HS-5 (cell line): ENCODE measurements at regions not wholly inside any gene's neighbourhood (a gene's known extent, or its start where the extent isn't known, plus 50 kb on each side); places are given as distances from the start of the nearest gene placed in this dataset.
"Not testable (repeated sequence)": the region's sequence is repeated elsewhere in the genome, so short reads cannot be mapped to it uniquely, and the experiment has no call there.

Experiments used
- DNase-seq: peaks from one replicate; pipeline ENCODE4 v3.0.0-alpha.2; 2012; ENCODE audit warnings: low read depth

- no peak for DNase-seq
Measured at GRCh38 chr2:192585418-192585817, 390.7 kb upstream of the TMEFF2 start.

- no peak for DNase-seq
Measured at GRCh38 chr2:192584976-192585375, 390.2 kb upstream of the TMEFF2 start.

GRCh38 chr2:192579965-192580700 lies 385.4 kb upstream of the TMEFF2 start:
- DNase-seq, result no peak

GRCh38 chr2:192578780-192579179 lies 384.0 kb upstream of the TMEFF2 start:
- no peak for DNase-seq

DNA sequence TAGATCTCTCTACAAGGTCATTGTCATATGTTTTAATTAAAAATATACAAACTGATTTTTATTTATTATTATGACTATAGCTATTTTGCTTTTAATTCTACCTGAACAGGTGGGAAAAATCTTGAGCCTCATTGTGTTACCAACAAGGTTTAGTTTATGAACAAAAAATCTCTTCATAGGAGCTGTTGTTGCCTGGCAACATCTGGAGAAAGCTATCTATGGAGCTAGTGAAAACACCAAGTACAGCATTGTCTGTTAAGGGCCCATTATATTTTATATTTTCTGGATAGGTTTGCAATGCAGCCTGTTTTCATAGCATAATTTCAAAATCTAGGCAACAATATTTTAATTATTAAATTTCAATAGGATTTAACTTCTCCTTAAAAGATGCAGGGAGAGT lies 383.0 kb upstream of the TMEFF2 start:
- DNase-seq, result no peak

DNA sequence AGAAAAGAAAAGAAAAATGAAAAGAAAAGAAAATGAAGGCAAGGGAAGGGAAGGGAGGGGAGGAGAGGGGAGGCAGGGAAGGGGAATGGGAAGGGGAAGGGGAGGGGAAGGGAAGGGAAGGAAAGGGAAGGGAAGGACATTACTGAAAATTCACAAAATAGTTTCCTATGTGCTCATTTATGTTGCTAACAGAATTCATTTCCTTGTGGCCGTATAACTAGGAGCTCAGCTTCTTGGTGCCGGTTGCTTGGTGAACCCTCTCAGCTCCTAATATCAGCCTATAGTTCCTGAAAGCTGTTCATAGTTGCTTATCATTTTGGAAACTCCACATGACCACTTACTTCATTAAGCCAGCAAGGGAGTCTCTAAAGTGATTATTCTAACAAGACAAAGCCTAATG lies 379.8 kb upstream of the TMEFF2 start:
- no peak for DNase-seq

- no peak for DNase-seq
Measured at GRCh38 chr2:192571636-192572035, 376.9 kb upstream of the TMEFF2 start.

DNA sequence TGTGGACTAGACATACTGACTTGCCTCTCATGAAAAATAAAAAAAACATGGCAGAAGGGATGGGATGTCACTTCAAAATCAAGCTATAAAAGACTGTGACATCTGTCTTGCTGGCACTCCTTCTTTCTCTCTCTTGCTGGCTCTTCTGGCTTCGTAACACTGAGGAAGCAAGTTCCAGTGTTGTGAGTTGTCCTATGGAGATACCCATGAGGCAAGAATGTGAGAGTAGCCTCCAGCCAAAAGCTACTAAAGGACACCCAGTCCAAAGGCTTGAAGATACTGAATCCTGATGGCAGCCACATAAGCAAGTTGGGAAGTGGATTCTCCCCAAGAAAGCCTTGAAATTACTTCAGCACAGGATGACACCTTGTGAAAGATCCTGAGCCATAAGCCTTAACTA lies 376.1 kb upstream of the TMEFF2 start:
- DNase-seq, result no peak

DNA sequence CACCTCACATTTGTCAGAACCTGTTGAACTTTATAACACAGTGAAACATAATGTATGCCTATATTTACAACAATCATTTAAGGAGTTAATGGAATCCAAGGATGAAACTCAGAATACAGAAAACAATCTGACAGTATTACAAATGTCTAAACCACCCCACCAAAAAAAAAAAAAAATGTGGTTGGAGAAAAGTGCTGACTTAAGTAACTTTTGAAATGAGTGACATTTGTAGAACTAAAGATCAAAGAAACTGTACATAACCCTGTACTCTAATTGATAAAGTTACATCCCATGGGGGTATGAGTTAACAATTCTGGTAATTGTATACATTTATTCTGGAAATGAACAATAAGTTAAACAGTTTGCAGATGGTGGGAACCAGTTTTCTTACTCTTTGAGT lies 372.1 kb upstream of the TMEFF2 start:
- no peak for DNase-seq

DNA sequence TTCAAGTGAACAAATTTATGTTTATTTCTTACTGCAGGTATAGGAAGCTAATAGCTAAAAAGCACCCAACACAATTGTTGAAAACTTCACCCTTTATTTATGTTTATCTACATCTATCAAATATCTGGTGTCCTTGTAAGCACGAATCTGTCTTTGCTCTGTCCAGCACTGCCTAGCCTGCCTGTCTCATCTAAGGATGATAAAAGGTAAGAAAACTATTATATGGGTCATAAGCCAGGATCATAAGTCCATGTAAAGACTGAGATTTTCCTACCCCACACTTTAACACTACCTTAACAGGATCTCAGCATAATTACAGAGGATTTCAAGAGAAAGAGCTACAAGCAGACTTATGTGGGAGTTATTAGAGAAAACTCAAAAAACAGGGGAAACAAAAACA lies 365.6 kb upstream of the TMEFF2 start:
- DNase-seq, result no peak

- no peak for DNase-seq
Measured at GRCh38 chr2:192559587-192559986, 364.9 kb upstream of the TMEFF2 start.

DNA sequence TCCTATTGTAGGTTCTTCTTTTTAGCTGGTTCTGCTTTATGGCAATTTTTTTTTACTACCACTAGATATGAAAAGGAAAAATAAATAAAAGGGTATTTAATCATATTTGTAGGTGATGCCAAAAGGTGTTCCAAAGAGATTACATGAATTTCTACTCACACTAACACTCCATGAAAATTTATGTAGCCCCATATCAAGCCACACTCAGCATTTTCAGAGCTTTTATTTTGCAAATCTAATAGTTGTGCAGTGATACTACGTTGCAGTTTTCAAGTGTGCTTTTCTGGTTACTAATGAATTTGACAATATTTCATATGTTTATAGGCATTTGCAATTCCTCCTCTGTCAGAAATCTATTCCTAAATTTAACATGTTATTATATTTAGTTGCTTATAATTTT lies 363.9 kb upstream of the TMEFF2 start:
- DNase-seq, result no peak

DNA sequence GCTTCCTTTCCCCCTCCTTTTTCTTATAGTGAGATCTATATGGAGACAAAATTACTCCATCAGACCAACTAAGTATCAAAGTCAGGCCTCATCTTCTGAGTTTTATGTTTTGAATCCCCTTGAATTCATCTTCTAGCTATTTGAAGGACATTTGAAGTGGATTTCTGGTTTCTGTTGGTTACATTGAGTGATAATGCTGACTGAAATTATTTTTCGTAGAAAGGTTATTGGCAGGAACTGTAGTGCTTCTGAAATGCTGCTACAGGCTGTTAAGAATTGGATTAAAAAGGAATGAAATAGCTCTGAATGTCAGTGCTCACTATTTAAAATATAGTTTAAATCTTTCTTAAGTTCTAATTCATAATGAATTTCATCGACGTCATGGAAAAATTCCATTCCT lies 361.0 kb upstream of the TMEFF2 start:
- no peak for DNase-seq

- no peak for DNase-seq
Measured at GRCh38 chr2:192551760-192552159, 357.0 kb upstream of the TMEFF2 start.

- peak; percentile 39 for DNase-seq
Measured at GRCh38 chr2:192546565-192546964, 351.8 kb upstream of the TMEFF2 start.

DNA sequence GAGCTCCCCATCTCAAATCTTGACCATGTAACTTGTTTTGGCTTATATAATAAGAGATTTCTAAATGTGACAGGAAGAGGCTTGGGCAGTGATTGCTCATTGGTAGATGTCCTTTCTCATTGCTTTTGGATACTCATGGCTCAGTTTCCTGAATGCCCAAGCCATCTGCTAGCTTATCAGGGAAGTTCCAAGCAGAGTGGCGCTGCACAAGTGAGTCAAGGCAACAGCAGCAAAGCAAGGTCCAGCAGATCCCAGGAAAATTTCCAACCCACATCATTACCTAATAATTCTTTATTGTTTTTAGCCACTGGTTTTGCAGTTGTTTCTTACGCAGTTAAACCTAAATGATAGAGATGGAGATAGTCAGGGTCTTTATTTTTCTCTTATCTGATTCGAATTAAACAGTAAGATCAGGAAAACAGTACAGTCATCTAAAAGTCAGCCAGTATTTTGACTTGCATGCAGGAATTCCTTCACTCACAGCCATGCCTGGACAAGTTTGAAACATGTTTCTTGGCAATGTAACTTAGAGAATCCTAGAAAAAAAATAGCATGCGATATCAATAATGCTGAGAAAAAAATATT lies 349.7 kb upstream of the TMEFF2 start:
- no peak for DNase-seq

- DNase-seq, result not testable (repeated sequence)
Measured at GRCh38 chr2:192542148-192543066, 347.7 kb upstream of the TMEFF2 start.

- no peak for DNase-seq
Measured at GRCh38 chr2:192539306-192539705, 344.6 kb upstream of the TMEFF2 start.

- no peak for DNase-seq
Measured at GRCh38 chr2:192536922-192537624, 342.3 kb upstream of the TMEFF2 start.

DNA sequence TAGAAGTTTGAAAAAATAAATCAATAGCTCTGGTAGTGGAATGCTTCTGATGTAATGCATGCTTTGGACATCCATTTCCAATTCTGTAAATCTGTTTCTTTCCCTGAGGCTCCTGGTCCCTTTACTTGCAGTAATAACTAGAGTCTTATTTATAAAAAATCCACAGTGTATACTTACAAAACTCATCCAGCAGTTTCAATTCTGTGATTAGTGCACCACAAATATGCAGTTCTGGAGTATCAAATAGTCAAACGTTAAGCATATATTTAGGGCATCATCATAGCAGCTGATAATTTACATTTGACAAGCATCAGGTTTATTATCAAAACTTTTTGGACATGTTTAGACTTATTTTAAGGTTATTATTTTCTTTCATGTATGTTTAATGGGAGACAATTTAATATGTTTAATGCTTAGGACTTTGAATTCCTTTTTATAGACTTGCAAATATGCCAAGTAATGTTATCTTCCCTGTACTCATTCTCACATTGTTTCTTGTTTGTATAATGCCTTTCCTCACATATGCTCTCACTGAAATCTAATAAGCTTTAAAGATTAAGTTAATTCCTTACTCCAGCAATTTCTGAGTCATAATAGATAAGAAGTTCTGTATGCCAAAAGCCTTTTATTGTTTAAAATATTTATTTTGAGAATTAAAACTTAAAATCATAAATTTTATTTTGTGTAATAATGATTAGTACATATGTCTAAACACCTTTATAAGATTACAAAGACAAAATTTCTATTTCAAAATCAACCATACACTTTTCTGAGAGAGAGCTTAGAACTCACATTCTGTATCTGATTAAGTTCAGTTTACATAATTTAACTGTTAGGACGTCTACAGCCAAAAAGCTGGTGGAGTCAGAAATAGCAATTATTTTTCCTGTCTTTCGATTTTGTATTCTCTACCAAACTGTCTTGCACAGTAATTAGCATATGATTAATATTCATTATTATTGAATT lies 341.5 kb upstream of the TMEFF2 start:
- no peak for DNase-seq

GRCh38 chr2:192534072-192534471 lies 339.3 kb upstream of the TMEFF2 start:
- no peak for DNase-seq
